ENCODE measurements at regions not wholly inside any gene's neighbourhood (a gene's known extent, or its start where the extent isn't known, plus 50 kb on each side); places are given as distances from the start of the nearest gene placed in this dataset.

GRCh38 chr1:116231752-116232151 lies 120.6 kb downstream of the MAB21L3 start:
- TF ChIP-seq POLR2AphosphoS5 (IDR thresholded peaks at IDR 0.05; ENCODE audit: low read depth, low read length) (no peak), POLR2A (IDR thresholded peaks at IDR 0.05; ENCODE audit: low read depth, low read length) (no peak)

All from GM12892 (cell line).